ENCODE measurements at regions not wholly inside any gene's neighbourhood (a gene's known extent, or its start where the extent isn't known, plus 50 kb on each side); places are given as distances from the start of the nearest gene placed in this dataset.

DNA sequence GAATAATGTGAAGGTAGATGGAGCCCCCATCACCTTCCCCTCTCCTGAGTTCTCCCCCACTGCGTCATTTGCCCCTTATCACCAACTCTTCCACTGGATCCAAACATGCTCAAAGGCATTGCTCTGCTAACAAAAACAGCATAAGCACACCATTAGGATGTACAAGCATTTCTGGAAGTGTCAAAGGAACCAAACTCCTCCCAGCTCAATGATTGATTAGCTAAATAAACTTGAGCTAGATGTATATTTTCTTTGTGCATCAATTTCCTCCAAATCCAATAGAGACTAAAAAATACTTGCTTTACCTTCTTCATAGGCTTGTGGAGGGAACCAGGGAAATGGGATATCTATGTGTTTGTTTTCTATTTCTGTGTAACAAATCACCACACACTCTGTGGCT lies 248.4 kb upstream of the JARID2 start:
- Histone ChIP-seq H3K36me3 (replicated peaks in 1 of 2; ENCODE audit: control insufficient read depth in 1 of 2, insufficient read depth in 2 of 2, low read length in 2 of 2) (no peaks in the 10 kb centered on the region), H3K9me3 (ENCODE audit: low read length) (no peaks in the 10 kb centered on the region), H3K27me3 (ENCODE audit: control insufficient read depth in 1 of 2, insufficient read depth in 2 of 2, low read length in 2 of 2) (no peaks in the 10 kb centered on the region), H3K4me3 (replicated peaks in 1 of 3; ENCODE audit: insufficient read depth in 1 of 3, low read depth in 2 of 3, low read length in 3 of 3) (no peak overlapping the region), H3K4me1 (ENCODE audit: insufficient read depth, low read length) (no peaks in the 10 kb centered on the region), H4K20me1 (ENCODE audit: insufficient read depth, low read length) (no peaks in the 10 kb centered on the region), H3K27ac (ENCODE audit: extremely low read length, insufficient read depth, low read length) (no peak overlapping the region), H2AFZ (ENCODE audit: low read length) (no peak overlapping the region), H3K9ac (ENCODE audit: insufficient read depth, low read depth, low read length) (no peak overlapping the region), H3K4me2 (ENCODE audit: low read depth, low read length) (no peak overlapping the region), H3K79me2 (ENCODE audit: insufficient read depth, low read length) (no peaks in the 10 kb centered on the region)
- ChIA-PET CTCF (ENCODE audit: low intra/inter-chr PET ratio, low total read pairs) (no interaction called here), POLR2A (no interaction called here)
- TF ChIP-seq CHD2 (IDR thresholded peaks at IDR 0.05; ENCODE audit: low read depth, low read length) (no peak), SRY (CRISPR knock-in tag; IDR thresholded peaks at IDR 0.05) (no peak), GATA4 (IDR thresholded peaks at IDR 0.05; ENCODE audit: borderline replicate concordance, low read depth) (no peak), ZNF383 (CRISPR knock-in tag; IDR thresholded peaks at IDR 0.05; ENCODE audit: borderline replicate concordance) (no peak), ZNF839 (CRISPR knock-in tag; IDR thresholded peaks at IDR 0.05; ENCODE audit: borderline replicate concordance) (no peak), MED13 (CRISPR knock-in tag; IDR thresholded peaks at IDR 0.05) (no peak), ZNF552 (CRISPR knock-in tag; IDR thresholded peaks at IDR 0.05; ENCODE audit: borderline replicate concordance) (no peak), FOXA3 (CRISPR knock-in tag; IDR thresholded peaks at IDR 0.05) (no peak)
- TF ChIP-seq, protein P1, sequence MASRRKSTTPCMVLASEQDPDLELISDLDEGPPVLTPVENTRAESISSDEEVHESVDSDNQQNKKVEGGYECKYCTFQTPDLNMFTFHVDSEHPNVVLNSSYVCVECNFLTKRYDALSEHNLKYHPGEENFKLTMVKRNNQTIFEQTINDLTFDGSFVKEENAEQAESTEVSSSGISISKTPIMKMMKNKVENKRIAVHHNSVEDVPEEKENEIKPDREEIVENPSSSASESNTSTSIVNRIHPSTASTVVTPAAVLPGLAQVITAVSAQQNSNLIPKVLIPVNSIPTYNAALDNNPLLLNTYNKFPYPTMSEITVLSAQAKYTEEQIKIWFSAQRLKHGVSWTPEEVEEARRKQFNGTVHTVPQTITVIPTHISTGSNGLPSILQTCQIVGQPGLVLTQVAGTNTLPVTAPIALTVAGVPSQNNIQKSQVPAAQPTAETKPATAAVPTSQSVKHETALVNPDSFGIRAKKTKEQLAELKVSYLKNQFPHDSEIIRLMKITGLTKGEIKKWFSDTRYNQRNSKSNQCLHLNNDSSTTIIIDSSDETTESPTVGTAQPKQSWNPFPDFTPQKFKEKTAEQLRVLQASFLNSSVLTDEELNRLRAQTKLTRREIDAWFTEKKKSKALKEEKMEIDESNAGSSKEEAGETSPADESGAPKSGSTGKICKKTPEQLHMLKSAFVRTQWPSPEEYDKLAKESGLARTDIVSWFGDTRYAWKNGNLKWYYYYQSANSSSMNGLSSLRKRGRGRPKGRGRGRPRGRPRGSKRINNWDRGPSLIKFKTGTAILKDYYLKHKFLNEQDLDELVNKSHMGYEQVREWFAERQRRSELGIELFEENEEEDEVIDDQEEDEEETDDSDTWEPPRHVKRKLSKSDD (CRISPR knock-in tag; IDR thresholded peaks at IDR 0.05; ENCODE audit: low read depth) = no peak
- TF ChIP-seq, protein P2, sequence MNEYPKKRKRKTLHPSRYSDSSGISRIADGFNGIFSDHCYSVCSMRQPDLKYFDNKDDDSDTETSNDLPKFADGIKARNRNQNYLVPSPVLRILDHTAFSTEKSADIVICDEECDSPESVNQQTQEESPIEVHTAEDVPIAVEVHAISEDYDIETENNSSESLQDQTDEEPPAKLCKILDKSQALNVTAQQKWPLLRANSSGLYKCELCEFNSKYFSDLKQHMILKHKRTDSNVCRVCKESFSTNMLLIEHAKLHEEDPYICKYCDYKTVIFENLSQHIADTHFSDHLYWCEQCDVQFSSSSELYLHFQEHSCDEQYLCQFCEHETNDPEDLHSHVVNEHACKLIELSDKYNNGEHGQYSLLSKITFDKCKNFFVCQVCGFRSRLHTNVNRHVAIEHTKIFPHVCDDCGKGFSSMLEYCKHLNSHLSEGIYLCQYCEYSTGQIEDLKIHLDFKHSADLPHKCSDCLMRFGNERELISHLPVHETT (CRISPR knock-in tag; conservative IDR thresholded peaks at IDR 0.05) = no peak
- TF ChIP-seq, protein P3, sequence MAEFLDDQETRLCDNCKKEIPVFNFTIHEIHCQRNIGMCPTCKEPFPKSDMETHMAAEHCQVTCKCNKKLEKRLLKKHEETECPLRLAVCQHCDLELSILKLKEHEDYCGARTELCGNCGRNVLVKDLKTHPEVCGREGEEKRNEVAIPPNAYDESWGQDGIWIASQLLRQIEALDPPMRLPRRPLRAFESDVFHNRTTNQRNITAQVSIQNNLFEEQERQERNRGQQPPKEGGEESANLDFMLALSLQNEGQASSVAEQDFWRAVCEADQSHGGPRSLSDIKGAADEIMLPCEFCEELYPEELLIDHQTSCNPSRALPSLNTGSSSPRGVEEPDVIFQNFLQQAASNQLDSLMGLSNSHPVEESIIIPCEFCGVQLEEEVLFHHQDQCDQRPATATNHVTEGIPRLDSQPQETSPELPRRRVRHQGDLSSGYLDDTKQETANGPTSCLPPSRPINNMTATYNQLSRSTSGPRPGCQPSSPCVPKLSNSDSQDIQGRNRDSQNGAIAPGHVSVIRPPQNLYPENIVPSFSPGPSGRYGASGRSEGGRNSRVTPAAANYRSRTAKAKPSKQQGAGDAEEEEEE (CRISPR knock-in tag; IDR thresholded peaks at IDR 0.05; ENCODE audit: borderline replicate concordance) = no peak
- TF ChIP-seq, protein P4, sequence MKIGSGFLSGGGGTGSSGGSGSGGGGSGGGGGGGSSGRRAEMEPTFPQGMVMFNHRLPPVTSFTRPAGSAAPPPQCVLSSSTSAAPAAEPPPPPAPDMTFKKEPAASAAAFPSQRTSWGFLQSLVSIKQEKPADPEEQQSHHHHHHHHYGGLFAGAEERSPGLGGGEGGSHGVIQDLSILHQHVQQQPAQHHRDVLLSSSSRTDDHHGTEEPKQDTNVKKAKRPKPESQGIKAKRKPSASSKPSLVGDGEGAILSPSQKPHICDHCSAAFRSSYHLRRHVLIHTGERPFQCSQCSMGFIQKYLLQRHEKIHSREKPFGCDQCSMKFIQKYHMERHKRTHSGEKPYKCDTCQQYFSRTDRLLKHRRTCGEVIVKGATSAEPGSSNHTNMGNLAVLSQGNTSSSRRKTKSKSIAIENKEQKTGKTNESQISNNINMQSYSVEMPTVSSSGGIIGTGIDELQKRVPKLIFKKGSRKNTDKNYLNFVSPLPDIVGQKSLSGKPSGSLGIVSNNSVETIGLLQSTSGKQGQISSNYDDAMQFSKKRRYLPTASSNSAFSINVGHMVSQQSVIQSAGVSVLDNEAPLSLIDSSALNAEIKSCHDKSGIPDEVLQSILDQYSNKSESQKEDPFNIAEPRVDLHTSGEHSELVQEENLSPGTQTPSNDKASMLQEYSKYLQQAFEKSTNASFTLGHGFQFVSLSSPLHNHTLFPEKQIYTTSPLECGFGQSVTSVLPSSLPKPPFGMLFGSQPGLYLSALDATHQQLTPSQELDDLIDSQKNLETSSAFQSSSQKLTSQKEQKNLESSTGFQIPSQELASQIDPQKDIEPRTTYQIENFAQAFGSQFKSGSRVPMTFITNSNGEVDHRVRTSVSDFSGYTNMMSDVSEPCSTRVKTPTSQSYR (CRISPR knock-in tag; IDR thresholded peaks at IDR 0.05; ENCODE audit: borderline replicate concordance) = no peak
- TF ChIP-seq, protein P5, sequence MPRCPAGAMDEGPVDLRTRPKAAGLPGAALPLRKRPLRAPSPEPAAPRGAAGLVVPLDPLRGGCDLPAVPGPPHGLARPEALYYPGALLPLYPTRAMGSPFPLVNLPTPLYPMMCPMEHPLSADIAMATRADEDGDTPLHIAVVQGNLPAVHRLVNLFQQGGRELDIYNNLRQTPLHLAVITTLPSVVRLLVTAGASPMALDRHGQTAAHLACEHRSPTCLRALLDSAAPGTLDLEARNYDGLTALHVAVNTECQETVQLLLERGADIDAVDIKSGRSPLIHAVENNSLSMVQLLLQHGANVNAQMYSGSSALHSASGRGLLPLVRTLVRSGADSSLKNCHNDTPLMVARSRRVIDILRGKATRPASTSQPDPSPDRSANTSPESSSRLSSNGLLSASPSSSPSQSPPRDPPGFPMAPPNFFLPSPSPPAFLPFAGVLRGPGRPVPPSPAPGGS (CRISPR knock-in tag; IDR thresholded peaks at IDR 0.05) = no peak
- BruUV-seq (replicated peaks) = no TSS peak
- no peak for DNase-seq (ENCODE audit: low spot score)
- no peak for ATAC-seq
- no peak for FAIRE-seq
- intact Hi-C loops (cut with micrococcal nuclease; ENCODE audit: unreplicated experiment) = no loop called here
- WGBS (ENCODE audit: low lambda C conversion rate) = 67% methylated on average over 1 of the region's 1 CpG
- in situ Hi-C loops (cut with HindIII; ENCODE audit: extremely low pct_ligation_motif_present, low pct_unique_long_range_greater_than_20kb) = no loop called here

Data from HepG2 (cell line).